ENCODE measurements at regions not wholly inside any gene's neighbourhood (a gene's known extent, or its start where the extent isn't known, plus 50 kb on each side); places are given as distances from the start of the nearest gene placed in this dataset.

GRCh38 chr6:15929685-15930084 lies 199.2 kb upstream of the MYLIP start:
- Histone ChIP-seq H3K4me1 (ENCODE audit: insufficient read depth) (no peaks in the 10 kb centered on the region), H3K27me3 (no peaks in the 10 kb centered on the region), H3K36me3 (no peaks in the 10 kb centered on the region), H3K4me3 (no peak overlapping the region), H3K9me3 (no peaks in the 10 kb centered on the region), H3K27ac (no peak overlapping the region)
- intact Hi-C loops (cut with DNase I): no loop called here
- DNase-seq: no peak
- 85 to 95% (median 87%) methylated on average over 1 of the region's 1 CpG for WGBS, 3 donors
- TF ChIP-seq EP300 (IDR thresholded peaks at IDR 0.05) (no peak), CTCF (IDR thresholded peaks at IDR 0.05) (no peak), POLR2A (IDR thresholded peaks at IDR 0.05) (no peak)

DNA sequence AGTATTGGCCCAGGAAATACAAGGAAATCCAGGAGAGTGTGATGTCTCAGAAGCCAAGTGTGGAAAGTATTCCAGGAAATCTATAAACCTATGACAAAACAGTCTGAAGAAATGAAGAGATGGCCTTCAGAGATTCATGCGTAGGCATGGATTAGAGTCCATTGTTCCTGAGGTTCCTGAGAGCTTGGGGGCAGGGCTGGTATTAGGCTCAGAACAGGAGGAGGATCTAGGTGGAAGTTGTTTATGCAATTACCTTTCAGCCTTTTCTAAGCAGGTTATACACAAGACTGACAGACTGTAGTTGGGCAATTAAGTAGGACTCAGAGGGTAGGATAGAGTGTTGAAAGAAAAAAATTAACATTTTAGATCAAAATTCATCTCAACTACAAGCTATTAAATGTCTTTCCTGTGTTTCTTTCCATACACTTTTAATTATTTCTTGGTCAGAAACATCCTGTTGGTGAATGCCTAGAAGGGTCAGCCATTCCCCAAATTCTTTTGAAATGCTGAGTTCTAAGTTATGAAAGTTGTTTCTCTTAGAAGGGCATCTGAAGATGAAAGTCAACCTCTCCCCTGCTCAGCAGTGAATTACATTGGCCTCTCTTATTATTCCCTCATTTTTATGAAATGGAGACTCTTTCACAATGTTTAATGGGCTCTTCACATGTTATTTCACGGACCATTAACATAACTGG lies 201.2 kb upstream of the MYLIP start:
- Histone ChIP-seq H3K27ac (no peak overlapping the region), H3K4me3 (no peak overlapping the region), H3K4me1 (ENCODE audit: insufficient read depth) (no peaks in the 10 kb centered on the region), H3K27me3 (no peaks in the 10 kb centered on the region), H3K9me3 (no peaks in the 10 kb centered on the region), H3K36me3 (no peaks in the 10 kb centered on the region)
- TF ChIP-seq EP300 (IDR thresholded peaks at IDR 0.05): no peak
- intact Hi-C loops (cut with DNase I): no loop called here
- WGBS, 3 donors: 85 to 92% (median 88%) methylated on average over 2 of the region's 2 CpGs
- no peak for DNase-seq

DNA sequence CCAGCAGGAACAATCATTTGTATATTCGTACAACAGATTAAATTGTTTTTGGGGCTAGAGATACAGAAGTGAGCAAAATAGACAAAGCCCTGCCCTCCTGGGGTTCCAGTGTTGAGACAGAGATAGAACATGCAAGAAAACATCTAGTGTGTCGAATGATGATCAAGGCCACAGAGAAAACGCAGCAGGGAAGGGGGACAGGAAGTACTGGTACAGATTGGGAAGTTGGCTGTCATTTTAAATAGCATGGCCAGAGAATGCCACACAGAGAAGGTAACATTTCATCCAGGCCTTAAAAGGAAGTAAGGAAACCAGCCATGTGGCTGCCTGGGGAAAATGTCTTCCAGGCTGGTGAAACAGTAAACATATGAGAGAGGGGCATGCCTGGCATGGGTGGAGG lies 202.6 kb upstream of the MYLIP start:
- Histone ChIP-seq H3K4me1 (ENCODE audit: insufficient read depth) (no peaks in the 10 kb centered on the region), H3K9me3 (no peaks in the 10 kb centered on the region), H3K4me3 (no peak overlapping the region), H3K36me3 (no peaks in the 10 kb centered on the region), H3K27me3 (no peaks in the 10 kb centered on the region), H3K27ac (no peak overlapping the region)
- no peak for TF ChIP-seq EP300 (IDR thresholded peaks at IDR 0.05)
- no peak for TF ChIP-seq CTCF (IDR thresholded peaks at IDR 0.05)
- no peak for TF ChIP-seq POLR2A (IDR thresholded peaks at IDR 0.05)
- DNase-seq: no peak
- WGBS, 3 donors: 36 to 65% (median 49%) methylated on average over 3 of the region's 3 CpGs
- intact Hi-C loops (cut with DNase I): no loop called here

GRCh38 chr6:15924893-15925292 lies 204.0 kb upstream of the MYLIP start:
- intact Hi-C loops (cut with DNase I): no loop called here
- H3K9me3 ChIP-seq: no peaks in the 10 kb centered on the region
- H3K4me1 ChIP-seq (ENCODE audit: insufficient read depth): no peaks in the 10 kb centered on the region
- DNase-seq: no peak
- H3K27me3 ChIP-seq: no peaks in the 10 kb centered on the region
- no peak overlapping the region for H3K27ac ChIP-seq
- H3K36me3 ChIP-seq: no peaks in the 10 kb centered on the region
- no peak overlapping the region for H3K4me3 ChIP-seq
- TF ChIP-seq EP300 (IDR thresholded peaks at IDR 0.05): no peak
- TF ChIP-seq POLR2A (IDR thresholded peaks at IDR 0.05): no peak
- TF ChIP-seq CTCF (IDR thresholded peaks at IDR 0.05): no peak

GRCh38 chr6:15922510-15923250 lies 206.2 kb upstream of the MYLIP start:
- peak in 1 of 5 donors; percentile 14 for DNase-seq
- TF ChIP-seq POLR2A (IDR thresholded peaks at IDR 0.05): no peak
- TF ChIP-seq CTCF (IDR thresholded peaks at IDR 0.05): no peak
- TF ChIP-seq EP300 (IDR thresholded peaks at IDR 0.05): no peak
- H3K9me3 ChIP-seq: no peaks in the 10 kb centered on the region
- 58 to 71% (median 59%) methylated on average over 7 of the region's 7 CpGs for WGBS, 3 donors
- H3K36me3 ChIP-seq: no peaks in the 10 kb centered on the region
- no peak overlapping the region for H3K4me3 ChIP-seq
- no peak overlapping the region for H3K27ac ChIP-seq
- H3K27me3 ChIP-seq: no peaks in the 10 kb centered on the region
- intact Hi-C loops (cut with DNase I): no loop called here
- no peaks in the 10 kb centered on the region for H3K4me1 ChIP-seq (ENCODE audit: insufficient read depth)

All from ovary (tissue), 7 donors.